AG04449 (cell line): ENCODE measurements at regions not wholly inside any gene's neighbourhood (a gene's known extent, or its start where the extent isn't known, plus 50 kb on each side); places are given as distances from the start of the nearest gene placed in this dataset.

ENCODE experiments used
- CTCF ChIA-PET: fragments of 350-600 bp; formaldehyde crosslinking; extraction: SDS; loops from one replicate; lab custom pipeline; 2021; ENCODE audit warnings: antibody characterized with exemption; lab: Yijun Ruan, JAX
- POLR2A ChIA-PET: fragments of 400-600, 350-600 bp; formaldehyde crosslinking; extraction: SDS; loops from one replicate; lab custom pipeline; 2020; ENCODE audit warnings: antibody characterized with exemption, inconsistent platforms; lab: Yijun Ruan, JAX
- DNase-seq: peaks from one replicate; pipeline ENCODE4 v3.0.0-alpha.2; 2010; ENCODE audit warnings: low read depth, low spot score
- H3K4me3 ChIP-seq: 2 replicates; pipeline ENCODE4 v1.5.1; 2011; ENCODE audit warnings: low read depth, mild to moderate bottlenecking, control low read depth, low read length
- TF ChIP-seq, protein P1 (sequence below): IDR thresholded peaks from one replicate; pipeline ENCODE4 v1.5.1; 2011; ENCODE audit warnings: mild to moderate bottlenecking, moderate library complexity, low read length, control low read depth, inconsistent platforms; ENCODE audit not compliant: insufficient read depth; ENCODE audit errors: missing control alignments

DNA sequence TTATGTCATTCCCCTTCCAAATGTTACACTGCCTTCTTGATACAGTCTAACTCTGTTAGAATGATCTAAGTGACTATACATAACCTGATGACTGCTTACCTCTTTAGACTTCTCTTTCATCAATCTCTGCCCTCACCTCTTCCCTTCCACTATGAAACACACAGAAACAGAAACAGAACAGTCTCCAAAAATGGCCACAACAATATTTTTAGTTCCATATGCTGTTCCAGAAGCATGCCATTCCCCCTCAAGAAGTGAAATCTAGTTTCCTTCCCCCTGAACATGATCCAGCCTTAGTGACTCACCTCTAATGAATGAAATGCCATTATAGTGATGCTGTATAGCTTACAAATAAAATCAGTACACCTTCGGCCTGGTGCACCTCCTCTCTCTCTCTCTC is 229.3 kb upstream of the TENT5A start:
- ChIA-PET POLR2A (no interaction called here), CTCF (no interaction called here)
- TF ChIP-seq, protein P1, sequence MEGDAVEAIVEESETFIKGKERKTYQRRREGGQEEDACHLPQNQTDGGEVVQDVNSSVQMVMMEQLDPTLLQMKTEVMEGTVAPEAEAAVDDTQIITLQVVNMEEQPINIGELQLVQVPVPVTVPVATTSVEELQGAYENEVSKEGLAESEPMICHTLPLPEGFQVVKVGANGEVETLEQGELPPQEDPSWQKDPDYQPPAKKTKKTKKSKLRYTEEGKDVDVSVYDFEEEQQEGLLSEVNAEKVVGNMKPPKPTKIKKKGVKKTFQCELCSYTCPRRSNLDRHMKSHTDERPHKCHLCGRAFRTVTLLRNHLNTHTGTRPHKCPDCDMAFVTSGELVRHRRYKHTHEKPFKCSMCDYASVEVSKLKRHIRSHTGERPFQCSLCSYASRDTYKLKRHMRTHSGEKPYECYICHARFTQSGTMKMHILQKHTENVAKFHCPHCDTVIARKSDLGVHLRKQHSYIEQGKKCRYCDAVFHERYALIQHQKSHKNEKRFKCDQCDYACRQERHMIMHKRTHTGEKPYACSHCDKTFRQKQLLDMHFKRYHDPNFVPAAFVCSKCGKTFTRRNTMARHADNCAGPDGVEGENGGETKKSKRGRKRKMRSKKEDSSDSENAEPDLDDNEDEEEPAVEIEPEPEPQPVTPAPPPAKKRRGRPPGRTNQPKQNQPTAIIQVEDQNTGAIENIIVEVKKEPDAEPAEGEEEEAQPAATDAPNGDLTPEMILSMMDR, result no peak
- peak; percentile 36 for DNase-seq
- H3K4me3 ChIP-seq, result no peak overlapping the region

GRCh38 chr6:81979767-81980166 is 227.3 kb upstream of the TENT5A start:
- POLR2A ChIA-PET, result no interaction called here

GRCh38 chr6:81979329-81979728 is 226.8 kb upstream of the TENT5A start:
- POLR2A ChIA-PET, result no interaction called here

More at GRCh38 chr6:81979767-81980166, 227.3 kb upstream of the TENT5A start:
- CTCF ChIA-PET, result interaction anchor here (0.7 to 1.6 kb wide), 2 partner anchors 14 to 19 kb away, joined by 4 to 5 read pairs; no protein-coding TSS in a partner anchor
- no peak for DNase-seq
- no peak overlapping the region for H3K4me3 ChIP-seq
- TF ChIP-seq, protein P1, result no peak

GRCh38 chr6:81978230-81978629 is 225.7 kb upstream of the TENT5A start:
- ChIA-PET CTCF (no interaction called here), POLR2A (no interaction called here)
- no peak for DNase-seq
- H3K4me3 ChIP-seq, result no peak overlapping the region
- TF ChIP-seq, protein P1, result no peak

More at GRCh38 chr6:81979329-81979728, 226.8 kb upstream of the TENT5A start:
- no peak overlapping the region for H3K4me3 ChIP-seq
- no peak for DNase-seq
- CTCF ChIA-PET, result interaction anchor here (0.7 kb wide), 1 partner anchor 14 kb away, joined by 4 read pairs; no protein-coding TSS in a partner anchor
- TF ChIP-seq, protein P1, result no peak

GRCh38 chr6:81977486-81977885 is 225.0 kb upstream of the TENT5A start:
- ChIA-PET CTCF (no interaction called here), POLR2A (no interaction called here)
- TF ChIP-seq, protein P1, result no peak

DNA sequence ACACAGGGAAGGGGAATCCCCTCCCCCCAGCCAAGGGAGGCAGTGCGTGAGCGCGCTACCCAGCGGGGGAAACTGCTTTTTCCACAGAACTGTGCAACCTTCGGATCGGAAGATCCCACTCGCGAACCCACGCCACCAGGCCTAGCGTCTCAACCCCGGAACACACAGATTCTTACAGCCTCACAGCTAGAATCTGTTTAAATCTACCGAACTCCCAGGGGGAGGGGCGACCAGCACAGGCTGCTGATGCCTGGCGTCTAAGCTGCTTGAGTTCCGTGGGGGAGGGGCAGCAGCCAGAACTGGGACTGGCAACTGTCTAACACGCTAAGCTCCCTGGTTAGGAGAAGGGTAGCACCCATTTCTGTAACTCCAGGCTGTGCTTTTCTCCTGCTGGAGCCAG is 217.3 kb upstream of the TENT5A start:
- POLR2A ChIA-PET, result no interaction called here
- CTCF ChIA-PET, result no interaction called here
- DNase-seq, result no peak
- TF ChIP-seq, protein P1, result no peak
- no peak overlapping the region for H3K4me3 ChIP-seq

More at GRCh38 chr6:81977486-81977885, 225.0 kb upstream of the TENT5A start:
- DNase-seq, result no peak
- no peak overlapping the region for H3K4me3 ChIP-seq
